ENCODE measurements at regions not wholly inside any gene's neighbourhood (a gene's known extent, or its start where the extent isn't known, plus 50 kb on each side); places are given as distances from the start of the nearest gene placed in this dataset.

DNA sequence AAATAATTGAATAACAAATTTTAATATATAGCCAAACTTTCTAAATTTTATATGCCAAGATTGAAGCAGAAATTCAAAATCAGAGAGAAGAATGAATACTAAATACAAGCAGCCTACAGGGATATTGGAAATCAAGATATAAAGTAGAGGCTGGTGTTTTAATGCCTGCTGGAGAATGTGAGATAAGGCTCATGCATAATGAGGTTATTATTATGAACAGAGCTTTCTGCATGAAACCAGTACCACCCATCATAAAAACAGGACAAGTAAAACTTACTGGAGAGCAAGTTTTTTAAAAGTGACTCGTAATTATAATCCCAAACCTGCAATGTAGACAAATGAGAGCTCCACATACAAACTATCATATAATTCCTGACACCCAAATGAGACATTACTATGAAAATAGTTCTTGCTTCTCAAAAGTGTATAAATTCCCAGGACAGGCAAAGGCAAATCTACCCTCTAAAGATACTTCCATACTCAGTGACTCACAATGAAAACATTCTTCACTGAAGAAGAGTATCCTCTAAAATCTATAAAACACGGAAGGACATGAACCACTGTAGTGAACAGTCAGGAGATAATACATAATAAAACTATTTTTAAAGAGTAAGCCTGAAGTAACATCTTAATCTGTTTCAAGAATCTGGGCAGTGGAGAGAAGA is 532.0 kb upstream of the GRAMD2B start:
- no peak overlapping the region for H3K27ac ChIP-seq (ENCODE audit: low read depth in 1 of 2, low read length in 2 of 2)
- H3K9me3 ChIP-seq (ENCODE audit: control insufficient read depth in 4 of 4, low read length in 3 of 4), result peaks cover 0 to 2% (median 0%) of the 10 kb centered on the region in 4 donors
- H3K4me1 ChIP-seq (ENCODE audit: control insufficient read depth in 4 of 4, insufficient read depth in 4 of 4, low read length in 3 of 4), result no peaks in the 10 kb centered on the region
- no peak overlapping the region for H3K9ac ChIP-seq (ENCODE audit: low read depth in 1 of 2, low read length in 2 of 2)
- WGBS, result 72% methylated on average over 2 of the region's 2 CpGs
- H3K27me3 ChIP-seq (ENCODE audit: control insufficient read depth in 4 of 4, insufficient read depth in 4 of 4, low read length in 3 of 4), result no peaks in the 10 kb centered on the region
- no peak overlapping the region for H3K4me3 ChIP-seq (ENCODE audit: low read depth in 1 of 3, low read length in 3 of 3)
- DNase-seq (ENCODE audit: low spot score), result no peak
- TF ChIP-seq YY1 (IDR thresholded peaks at IDR 0.05), result no peak
- TF ChIP-seq FOXA2 (IDR thresholded peaks at IDR 0.05), result no peak
- no peak for TF ChIP-seq RAD21 (IDR thresholded peaks at IDR 0.05)
- TF ChIP-seq TAF1 (conservative IDR thresholded peaks at IDR 0.05), result no peak
- TF ChIP-seq GABPA (IDR thresholded peaks at IDR 0.05 in 1 of 2, conservative IDR thresholded peaks at IDR 0.05 in 1 of 2), result no peak
- TF ChIP-seq NR2F2 (IDR thresholded peaks at IDR 0.05), result no peak
- TF ChIP-seq, protein P1, sequence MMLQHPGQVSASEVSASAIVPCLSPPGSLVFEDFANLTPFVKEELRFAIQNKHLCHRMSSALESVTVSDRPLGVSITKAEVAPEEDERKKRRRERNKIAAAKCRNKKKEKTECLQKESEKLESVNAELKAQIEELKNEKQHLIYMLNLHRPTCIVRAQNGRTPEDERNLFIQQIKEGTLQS (IDR thresholded peaks at IDR 0.05), result no peak
- H3K36me3 ChIP-seq (ENCODE audit: control insufficient read depth in 4 of 4, insufficient read depth in 3 of 4, low read depth in 1 of 4, low read length in 3 of 4), result no peaks in the 10 kb centered on the region

DNA sequence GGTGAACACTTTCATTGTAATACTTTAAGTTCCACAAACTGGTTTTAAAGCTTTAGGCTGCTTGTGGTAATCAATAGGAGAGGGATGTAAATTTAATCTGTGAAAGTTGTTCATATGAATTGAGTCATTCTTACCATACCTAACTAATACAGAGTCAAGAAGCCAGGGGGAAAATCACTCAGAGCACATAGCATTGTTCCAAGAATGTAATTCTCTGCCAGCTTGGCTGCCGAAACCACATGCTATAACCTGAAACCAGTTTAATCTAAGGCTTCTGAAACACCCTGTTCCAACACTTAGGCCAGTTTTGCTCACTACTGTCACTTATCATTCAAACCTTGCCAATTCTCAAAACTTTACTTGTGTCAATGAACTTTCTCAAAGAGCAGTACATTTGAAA is 528.8 kb upstream of the GRAMD2B start:
- Histone ChIP-seq H3K27me3 (ENCODE audit: control insufficient read depth in 4 of 4, insufficient read depth in 4 of 4, low read length in 3 of 4) (no peaks in the 10 kb centered on the region), H3K36me3 (ENCODE audit: control insufficient read depth in 4 of 4, insufficient read depth in 3 of 4, low read depth in 1 of 4, low read length in 3 of 4) (no peaks in the 10 kb centered on the region), H3K27ac (ENCODE audit: low read depth in 1 of 2, low read length in 2 of 2) (no peak overlapping the region), H3K9ac (ENCODE audit: low read depth in 1 of 2, low read length in 2 of 2) (no peak overlapping the region), H3K9me3 (ENCODE audit: control insufficient read depth in 4 of 4, low read length in 3 of 4) (peaks cover 0 to 2% (median 0%) of the 10 kb centered on the region in 4 donors), H3K4me1 (ENCODE audit: control insufficient read depth in 4 of 4, insufficient read depth in 4 of 4, low read length in 3 of 4) (no peaks in the 10 kb centered on the region), H3K4me3 (ENCODE audit: low read depth in 1 of 3, low read length in 3 of 3) (no peak overlapping the region)
- no peak for TF ChIP-seq MAX (IDR thresholded peaks at IDR 0.05)
- TF ChIP-seq TAF1 (conservative IDR thresholded peaks at IDR 0.05), result no peak
- TF ChIP-seq HNF4A (conservative IDR thresholded peaks at IDR 0.05), result no peak
- no peak for TF ChIP-seq JUND (IDR thresholded peaks at IDR 0.05)
- no peak for TF ChIP-seq YY1 (IDR thresholded peaks at IDR 0.05)
- TF ChIP-seq CTCF (IDR thresholded peaks at IDR 0.05; ENCODE audit: low read depth, low read length, missing input control), result no peak
- TF ChIP-seq NR2F2 (IDR thresholded peaks at IDR 0.05), result no peak
- TF ChIP-seq RAD21 (IDR thresholded peaks at IDR 0.05), result no peak
- no peak for TF ChIP-seq FOXA2 (IDR thresholded peaks at IDR 0.05)
- TF ChIP-seq, protein P2, sequence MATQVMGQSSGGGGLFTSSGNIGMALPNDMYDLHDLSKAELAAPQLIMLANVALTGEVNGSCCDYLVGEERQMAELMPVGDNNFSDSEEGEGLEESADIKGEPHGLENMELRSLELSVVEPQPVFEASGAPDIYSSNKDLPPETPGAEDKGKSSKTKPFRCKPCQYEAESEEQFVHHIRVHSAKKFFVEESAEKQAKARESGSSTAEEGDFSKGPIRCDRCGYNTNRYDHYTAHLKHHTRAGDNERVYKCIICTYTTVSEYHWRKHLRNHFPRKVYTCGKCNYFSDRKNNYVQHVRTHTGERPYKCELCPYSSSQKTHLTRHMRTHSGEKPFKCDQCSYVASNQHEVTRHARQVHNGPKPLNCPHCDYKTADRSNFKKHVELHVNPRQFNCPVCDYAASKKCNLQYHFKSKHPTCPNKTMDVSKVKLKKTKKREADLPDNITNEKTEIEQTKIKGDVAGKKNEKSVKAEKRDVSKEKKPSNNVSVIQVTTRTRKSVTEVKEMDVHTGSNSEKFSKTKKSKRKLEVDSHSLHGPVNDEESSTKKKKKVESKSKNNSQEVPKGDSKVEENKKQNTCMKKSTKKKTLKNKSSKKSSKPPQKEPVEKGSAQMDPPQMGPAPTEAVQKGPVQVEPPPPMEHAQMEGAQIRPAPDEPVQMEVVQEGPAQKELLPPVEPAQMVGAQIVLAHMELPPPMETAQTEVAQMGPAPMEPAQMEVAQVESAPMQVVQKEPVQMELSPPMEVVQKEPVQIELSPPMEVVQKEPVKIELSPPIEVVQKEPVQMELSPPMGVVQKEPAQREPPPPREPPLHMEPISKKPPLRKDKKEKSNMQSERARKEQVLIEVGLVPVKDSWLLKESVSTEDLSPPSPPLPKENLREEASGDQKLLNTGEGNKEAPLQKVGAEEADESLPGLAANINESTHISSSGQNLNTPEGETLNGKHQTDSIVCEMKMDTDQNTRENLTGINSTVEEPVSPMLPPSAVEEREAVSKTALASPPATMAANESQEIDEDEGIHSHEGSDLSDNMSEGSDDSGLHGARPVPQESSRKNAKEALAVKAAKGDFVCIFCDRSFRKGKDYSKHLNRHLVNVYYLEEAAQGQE (IDR thresholded peaks at IDR 0.05), result no peak
- TF ChIP-seq ZBTB33 (IDR thresholded peaks at IDR 0.05), result no peak
- TF ChIP-seq GABPA (IDR thresholded peaks at IDR 0.05 in 1 of 2, conservative IDR thresholded peaks at IDR 0.05 in 1 of 2), result no peak
- no peak for TF ChIP-seq FOXA1 (IDR thresholded peaks at IDR 0.05)
- no peak for TF ChIP-seq HNF4G (IDR thresholded peaks at IDR 0.05)
- TF ChIP-seq SP1 (IDR thresholded peaks at IDR 0.05), result no peak
- no peak for TF ChIP-seq EGR1 (IDR thresholded peaks at IDR 0.05; ENCODE audit: low read depth in 2 of 2)
- 89% methylated on average over 1 of the region's 1 CpG for WGBS
- no peak for DNase-seq (ENCODE audit: low spot score)

Measured in liver (tissue), 8 donors.